HG02943 (cell line): ENCODE measurements at regions not wholly inside any gene's neighbourhood (a gene's known extent, or its start where the extent isn't known, plus 50 kb on each side); places are given as distances from the start of the nearest gene placed in this dataset.
"Not testable (repeated sequence)": the region's sequence is repeated elsewhere in the genome, so short reads cannot be mapped to it uniquely, and the experiment has no call there.

Experiments
- ATAC-seq: cut with Tn5 transposase; IDR thresholded peaks from one replicate; pipeline ENCODE4 v1.9.1; 2021; ENCODE audit warnings: mild to moderate bottlenecking, low read depth, moderate library complexity; ENCODE audit not compliant: unreplicated experiment

GRCh38 chr18:73079920-73080319 is 212.1 kb upstream of the NETO1 start:
- ATAC-seq = no peak

GRCh38 chr18:73060666-73061288 is 193.0 kb upstream of the NETO1 start:
- ATAC-seq = no peak

GRCh38 chr18:73059280-73059679 is 191.5 kb upstream of the NETO1 start:
- ATAC-seq = no peak

- ATAC-seq = no peak
These were observed 179.9 kb upstream of the NETO1 start for GRCh38 chr18:73047688-73048087.

- no peak for ATAC-seq
These were observed 177.2 kb upstream of the NETO1 start for GRCh38 chr18:73045037-73045436.

GRCh38 chr18:73043611-73044010 is 175.8 kb upstream of the NETO1 start:
- ATAC-seq = no peak

- no peak for ATAC-seq
These were observed 175.4 kb upstream of the NETO1 start for GRCh38 chr18:73043211-73043610.

- ATAC-seq = no peak
These were observed 172.5 kb upstream of the NETO1 start for GRCh38 chr18:73040247-73040646.

GRCh38 chr18:73038336-73038735 is 170.5 kb upstream of the NETO1 start:
- no peak for ATAC-seq

- ATAC-seq = no peak
These were observed 156.2 kb upstream of the NETO1 start for GRCh38 chr18:73023975-73024374.

GRCh38 chr18:73009691-73010090 is 141.9 kb upstream of the NETO1 start:
- no peak for ATAC-seq

GRCh38 chr18:73007915-73008308 is 140.1 kb upstream of the NETO1 start:
- ATAC-seq = no peak

GRCh38 chr18:73007195-73007914 is 139.6 kb upstream of the NETO1 start:
- no peak for ATAC-seq

- ATAC-seq = no peak
These were observed 138.5 kb upstream of the NETO1 start for GRCh38 chr18:73006331-73006730.

GRCh38 chr18:73004260-73004659 is 136.5 kb upstream of the NETO1 start:
- no peak for ATAC-seq

GRCh38 chr18:72999971-73000607 is 132.3 kb upstream of the NETO1 start:
- no peak for ATAC-seq

- ATAC-seq = no peak
These were observed 127.8 kb upstream of the NETO1 start for GRCh38 chr18:72995558-72995957.

- ATAC-seq = no peak
These were observed 125.5 kb upstream of the NETO1 start for GRCh38 chr18:72993250-72993649.

GRCh38 chr18:72991379-72991778 is 123.6 kb upstream of the NETO1 start:
- ATAC-seq = no peak

GRCh38 chr18:72987570-72987969 is 119.8 kb upstream of the NETO1 start:
- not testable (repeated sequence) for ATAC-seq

GRCh38 chr18:72986103-72986502 is 118.3 kb upstream of the NETO1 start:
- no peak for ATAC-seq

GRCh38 chr18:72985686-72986085 is 117.9 kb upstream of the NETO1 start:
- ATAC-seq = no peak
